ENCODE measurements at regions not wholly inside any gene's neighbourhood (a gene's known extent, or its start where the extent isn't known, plus 50 kb on each side); places are given as distances from the start of the nearest gene placed in this dataset.

DNA sequence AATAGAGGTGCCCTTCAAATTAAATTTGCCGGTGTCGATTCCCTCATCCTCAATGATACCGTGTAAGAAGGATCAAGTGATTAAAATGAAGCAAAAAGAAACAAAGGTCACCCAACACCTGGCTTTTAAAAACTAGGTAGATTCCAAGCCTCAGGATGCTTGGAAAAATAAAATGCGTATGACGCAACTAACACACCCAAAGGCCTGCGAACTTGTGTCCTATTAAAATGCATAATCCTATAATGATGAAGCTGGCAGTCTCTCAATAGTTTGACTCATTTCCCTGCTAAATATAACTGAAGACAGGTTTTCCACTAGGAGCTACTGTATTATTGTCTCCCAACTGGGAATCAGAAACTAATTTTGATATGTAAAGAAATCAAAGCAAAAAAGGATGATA lies 263.2 kb downstream of the DHX15 start:
- intact Hi-C loops (cut with DNase I) = no loop called here
- peak in 11 of 42 donors; percentile 7 to 67 (median 23) for DNase-seq

DNA sequence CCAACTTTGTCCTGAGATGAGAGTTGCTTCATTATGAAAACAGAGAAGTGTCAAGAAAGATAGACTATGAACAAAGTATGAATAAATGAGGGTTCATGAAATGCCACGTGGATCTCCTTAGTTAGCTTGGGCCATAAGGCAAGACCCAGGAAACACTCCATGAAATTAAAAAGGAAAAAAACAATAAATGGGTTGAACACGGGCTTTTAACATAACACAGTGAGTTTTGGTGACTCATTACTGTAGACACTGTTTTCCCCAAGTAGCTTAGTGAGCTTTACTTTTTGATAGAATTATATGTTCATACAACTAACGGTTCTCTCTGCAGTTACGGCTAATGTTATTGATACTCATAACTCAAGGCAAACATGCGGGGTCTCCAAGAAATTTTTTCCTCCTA lies 265.0 kb downstream of the DHX15 start:
- DNase-seq = no peak
- intact Hi-C loops (cut with DNase I) = no loop called here

DNA sequence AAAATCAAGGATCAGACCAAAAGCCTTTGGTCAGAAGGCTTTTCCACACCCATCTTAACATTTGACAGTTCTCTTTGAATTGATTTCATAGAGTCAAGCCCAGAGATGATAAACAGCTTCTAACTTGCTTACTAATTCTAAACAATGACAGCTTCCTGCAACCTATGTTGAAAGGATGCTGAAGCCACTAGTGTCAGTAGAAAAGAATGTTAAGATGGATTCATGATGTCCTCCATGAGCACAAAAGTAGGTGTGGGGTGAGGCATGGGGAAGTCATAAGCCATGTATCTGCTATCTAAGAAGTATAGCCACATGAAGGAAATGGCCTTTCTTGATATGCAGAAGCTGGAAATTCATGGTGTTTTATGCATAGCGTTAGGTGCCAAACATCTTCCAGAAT lies 269.3 kb downstream of the DHX15 start:
- intact Hi-C loops (cut with DNase I) = no loop called here
- no peak for DNase-seq

GRCh38 chr4:24312261-24312913 lies 272.0 kb downstream of the DHX15 start:
- no peak for DNase-seq
- intact Hi-C loops (cut with DNase I) = no loop called here

DNA sequence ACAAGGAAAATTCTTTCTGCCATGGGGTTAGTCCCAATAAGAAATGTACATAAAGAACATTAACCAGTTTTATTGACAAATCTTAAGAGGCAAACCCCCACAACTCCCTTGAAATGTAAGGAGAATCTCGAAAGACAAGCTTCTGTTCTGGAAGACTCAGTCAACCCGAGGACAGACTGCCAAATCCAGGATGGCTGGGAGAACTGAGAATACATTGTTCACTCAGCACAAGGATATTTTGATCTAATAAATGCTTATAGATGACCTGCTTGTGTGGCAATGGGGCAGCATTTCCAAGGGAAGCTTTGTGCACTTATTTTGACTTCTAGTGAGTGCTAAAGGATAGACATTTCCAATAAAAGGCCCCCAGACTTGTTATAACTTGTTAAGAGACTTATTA lies 280.4 kb downstream of the DHX15 start:
- intact Hi-C loops (cut with DNase I) = no loop called here
- no peak for DNase-seq

DNA sequence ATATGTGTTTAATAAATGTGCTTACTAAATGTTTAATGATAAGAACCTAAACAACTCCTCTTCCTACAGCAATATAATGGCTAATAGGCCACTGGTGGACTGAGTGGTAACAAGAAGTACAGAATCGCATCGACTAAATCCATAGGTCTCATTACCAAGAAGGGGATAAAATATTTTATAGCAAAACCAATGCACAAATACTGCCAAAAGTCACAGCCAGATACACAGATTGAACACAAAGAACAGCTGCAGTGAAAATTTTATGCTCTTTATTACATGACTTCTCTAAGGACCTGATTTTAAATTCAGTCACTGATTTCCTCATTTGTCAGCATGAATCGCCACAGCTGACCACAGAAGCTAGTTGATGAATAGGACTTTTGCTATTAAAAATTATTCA lies 285.4 kb downstream of the DHX15 start:
- DNase-seq = no peak
- intact Hi-C loops (cut with DNase I) = no loop called here

GRCh38 chr4:24287096-24287495 lies 297.3 kb downstream of the DHX15 start:
- no peak for DNase-seq
- intact Hi-C loops (cut with DNase I) = no loop called here

DNA sequence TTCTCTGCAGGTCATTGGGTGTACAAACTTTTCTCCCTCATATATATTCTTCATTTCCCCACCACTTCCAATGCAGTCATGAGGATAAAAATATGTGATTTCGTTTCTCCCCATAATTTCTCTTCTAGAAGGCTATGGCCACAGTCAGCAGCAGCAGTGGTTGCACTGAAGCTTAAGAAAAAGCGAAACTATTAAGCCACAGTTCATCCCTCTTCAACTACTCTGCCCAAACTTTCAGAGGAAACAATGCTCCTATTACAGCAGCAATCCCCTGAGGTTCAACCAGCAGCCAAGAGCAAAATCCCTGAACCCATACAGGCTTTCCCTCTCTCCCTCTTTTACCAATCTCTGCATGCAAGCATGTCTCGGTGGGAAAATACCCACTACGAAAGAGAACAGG lies 298.6 kb downstream of the DHX15 start:
- intact Hi-C loops (cut with DNase I) = no loop called here

GRCh38 chr4:24282446-24282845 lies 301.9 kb downstream of the DHX15 start:
- no peak for DNase-seq
- intact Hi-C loops (cut with DNase I) = no loop called here

More for the DNA sequence above, 298.6 kb downstream of the DHX15 start:
- no peak for DNase-seq

DNA sequence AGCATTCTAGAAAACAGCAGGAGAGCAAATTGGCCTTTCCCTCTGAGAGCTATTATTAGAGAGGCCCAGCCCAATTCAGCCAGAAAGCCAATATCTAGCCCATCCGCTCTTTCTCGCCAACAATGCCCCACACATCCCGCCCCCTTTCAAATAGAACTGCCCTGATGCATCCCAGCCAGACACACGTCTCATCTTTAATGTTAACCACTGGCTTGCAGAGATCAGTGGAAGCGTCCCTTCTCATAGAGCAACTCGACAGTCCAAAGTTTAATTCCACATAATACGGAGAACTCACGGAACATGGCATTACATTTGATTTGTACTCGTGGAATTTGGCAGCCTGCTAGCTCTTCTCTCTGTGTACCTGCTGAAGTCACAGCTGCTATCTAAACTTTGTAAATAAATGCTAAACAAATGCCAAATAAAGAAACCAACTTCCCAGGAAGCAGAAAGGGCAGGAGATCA lies 304.4 kb downstream of the DHX15 start:
- no peak for DNase-seq
- intact Hi-C loops (cut with DNase I) = no loop called here

- intact Hi-C loops (cut with DNase I) = no loop called here
- DNase-seq = no peak
Measured at GRCh38 chr4:24279469-24279868, 304.9 kb downstream of the DHX15 start.

DNA sequence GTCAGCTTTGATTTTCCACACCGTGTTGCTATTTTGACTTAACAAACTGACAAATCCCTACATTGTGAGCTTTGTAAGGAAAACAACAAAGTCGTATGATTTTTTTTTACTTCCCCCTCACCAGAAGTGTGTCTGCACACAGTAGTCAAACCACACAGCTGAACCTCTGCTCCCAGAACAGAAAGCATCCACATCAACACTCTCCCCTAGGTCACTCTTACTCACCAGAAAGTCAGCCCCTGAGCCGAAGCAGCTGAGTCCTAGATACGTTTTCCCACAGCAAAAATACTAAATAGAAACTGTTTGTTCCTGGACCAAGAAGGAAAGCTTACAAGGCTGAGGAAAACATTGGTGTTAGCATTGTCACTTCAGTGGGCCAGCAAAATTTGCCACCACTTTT lies 305.7 kb downstream of the DHX15 start:
- intact Hi-C loops (cut with DNase I) = no loop called here

DNA sequence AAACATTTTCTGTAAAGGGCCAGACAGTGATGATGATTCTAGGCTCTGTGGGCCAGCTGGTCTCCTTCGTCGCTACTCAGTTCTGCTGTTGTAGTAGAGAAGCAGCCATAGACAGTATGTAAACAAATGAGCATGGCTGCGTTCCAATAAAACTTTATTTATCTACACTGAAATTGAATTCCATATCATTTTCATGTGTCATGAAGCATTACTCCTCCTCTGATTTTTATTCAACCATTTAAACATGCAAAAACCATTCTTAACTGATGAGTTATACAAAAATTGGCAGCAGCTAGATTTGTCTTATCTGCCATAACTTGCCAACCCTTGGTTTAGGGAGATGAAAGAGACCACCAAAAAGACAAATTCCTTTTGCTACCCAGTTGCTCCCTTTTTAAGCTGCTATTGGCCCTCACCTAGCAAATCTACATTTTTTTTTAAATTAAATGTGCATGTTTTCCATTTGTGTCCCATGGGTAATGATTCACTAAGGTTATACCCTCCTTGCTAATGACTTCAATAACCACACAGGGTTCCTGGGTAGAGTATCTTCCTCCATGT lies 309.9 kb downstream of the DHX15 start:
- intact Hi-C loops (cut with DNase I) = no loop called here
- no peak for DNase-seq

More for the DNA sequence above, 305.7 kb downstream of the DHX15 start:
- DNase-seq = no peak

GRCh38 chr4:24273136-24273535 lies 311.2 kb downstream of the DHX15 start:
- intact Hi-C loops (cut with DNase I) = no loop called here
- DNase-seq = no peak

DNA sequence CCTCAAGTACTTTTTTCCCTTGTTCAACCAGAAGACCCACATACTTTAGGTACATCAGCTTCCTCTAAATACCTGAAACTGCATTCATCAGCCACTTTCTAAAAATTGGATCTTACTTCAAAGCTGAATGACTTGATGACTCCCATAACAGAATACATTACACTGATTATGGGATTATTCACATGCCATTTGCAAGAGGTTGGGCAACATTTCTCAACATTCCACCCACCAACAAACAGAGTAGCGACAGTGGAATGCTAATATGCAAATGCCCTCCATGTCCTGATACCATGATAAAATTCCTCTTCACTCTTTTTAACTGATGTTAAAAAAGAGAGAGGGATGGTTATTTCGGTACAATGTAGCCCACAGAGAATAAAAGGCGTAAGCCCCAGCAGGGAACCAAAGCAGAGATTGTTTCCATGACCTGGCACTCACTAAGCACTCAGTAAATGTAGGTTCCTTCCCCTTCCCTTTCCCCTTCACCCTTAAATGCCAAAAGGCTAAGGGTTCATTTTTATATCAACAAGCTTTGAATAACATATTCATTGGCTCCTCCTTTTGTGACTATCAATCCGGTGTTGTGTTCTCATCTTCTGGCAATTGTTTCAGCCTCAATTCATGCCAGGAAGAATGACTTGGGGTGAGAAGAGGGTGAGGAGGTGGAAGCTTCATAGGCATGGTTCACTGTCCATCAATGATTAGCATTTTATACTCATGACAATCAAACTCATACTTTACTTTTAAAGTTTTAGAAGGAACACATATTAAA lies 317.2 kb downstream of the DHX15 start:
- intact Hi-C loops (cut with DNase I) = no loop called here
- no peak for DNase-seq

- no peak for DNase-seq
- intact Hi-C loops (cut with DNase I) = no loop called here
Measured at GRCh38 chr4:24265989-24266388, 318.4 kb downstream of the DHX15 start.

- DNase-seq = no peak
- intact Hi-C loops (cut with DNase I) = no loop called here
Measured at GRCh38 chr4:24262616-24263015, 321.7 kb downstream of the DHX15 start.

GRCh38 chr4:24262084-24262483 lies 322.3 kb downstream of the DHX15 start:
- DNase-seq = no peak

DNA sequence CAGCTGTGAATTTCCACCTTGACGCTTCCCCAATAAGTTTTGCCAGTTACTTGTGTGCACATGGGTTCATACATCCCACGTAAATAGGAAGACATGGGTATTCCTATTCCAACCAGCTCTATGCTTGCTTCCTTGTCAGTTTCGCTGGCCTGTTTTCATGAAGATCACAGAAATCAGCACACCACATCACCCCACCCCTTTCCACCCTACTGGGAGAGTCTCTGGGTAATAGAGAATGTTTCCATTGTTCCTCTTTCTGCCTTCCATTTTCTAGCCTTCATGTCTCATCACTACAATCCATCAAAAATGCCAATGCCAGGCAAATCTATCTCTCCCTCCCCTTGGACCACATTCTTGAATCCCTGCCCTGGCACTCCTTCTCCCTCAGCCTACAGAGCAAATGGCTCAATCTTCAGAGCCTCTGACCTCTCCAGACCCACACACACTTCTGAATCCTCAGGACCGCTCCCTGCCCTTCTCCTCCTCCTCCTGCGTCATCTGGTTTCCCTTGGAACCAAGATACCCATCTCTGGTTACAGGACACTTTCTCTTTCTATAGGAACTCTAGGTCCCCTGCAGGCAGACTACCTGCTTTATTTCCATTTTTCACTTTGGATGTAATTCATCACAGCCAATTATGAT lies 323.3 kb downstream of the DHX15 start:
- peak in 1 of 42 donors; percentile 7 for DNase-seq
- intact Hi-C loops (cut with DNase I) = no loop called here

More at GRCh38 chr4:24262084-24262483, 322.3 kb downstream of the DHX15 start:
- intact Hi-C loops (cut with DNase I) = no loop called here

- intact Hi-C loops (cut with DNase I) = no loop called here
- no peak for DNase-seq
Measured at GRCh38 chr4:24260133-24260715, 324.1 kb downstream of the DHX15 start.
